ENCODE measurements at regions not wholly inside any gene's neighbourhood (a gene's known extent, or its start where the extent isn't known, plus 50 kb on each side); places are given as distances from the start of the nearest gene placed in this dataset.

- Histone ChIP-seq H3K4me1 (no peaks in the 10 kb centered on the region), H3K9me3 (no peaks in the 10 kb centered on the region), H3K27me3 (no peaks in the 10 kb centered on the region), H3K4me3 (no peak overlapping the region), H3K36me3 (no peaks in the 10 kb centered on the region), H3K27ac (no peak overlapping the region)
- TF ChIP-seq CTCF (IDR thresholded peaks at IDR 0.05) (no peak), POLR2A (IDR thresholded peaks at IDR 0.05) (no peak), POLR2AphosphoS5 (IDR thresholded peaks at IDR 0.05) (no peak), EP300 (IDR thresholded peaks at IDR 0.05) (no peak)
- DNase-seq = no peak
- ATAC-seq (ENCODE audit: low FRiP score in 2 of 2) = no peak
These were observed 305.4 kb downstream of the PRDM5 start for GRCh38 chr4:120617171-120617570.

GRCh38 chr4:120616041-120616440 is 306.5 kb downstream of the PRDM5 start:
- Histone ChIP-seq H3K36me3 (no peaks in the 10 kb centered on the region), H3K9me3 (no peaks in the 10 kb centered on the region), H3K4me1 (no peaks in the 10 kb centered on the region), H3K27me3 (no peaks in the 10 kb centered on the region), H3K27ac (no peak overlapping the region), H3K4me3 (no peak overlapping the region)
- TF ChIP-seq POLR2A (IDR thresholded peaks at IDR 0.05) (no peak), CTCF (IDR thresholded peaks at IDR 0.05) (no peak), POLR2AphosphoS5 (IDR thresholded peaks at IDR 0.05) (no peak), EP300 (IDR thresholded peaks at IDR 0.05) (no peak)
- ATAC-seq (ENCODE audit: low FRiP score in 2 of 2) (no peak), DNase-seq (no peak)
- whole genome bisulfite sequencing, 2 donors = 88 to 95% methylated on average over 1 of the region's 1 CpG

GRCh38 chr4:120613778-120614177 is 308.7 kb downstream of the PRDM5 start:
- Histone ChIP-seq H3K27me3 (no peaks in the 10 kb centered on the region), H3K27ac (no peak overlapping the region), H3K4me3 (no peak overlapping the region), H3K4me1 (no peaks in the 10 kb centered on the region), H3K36me3 (no peaks in the 10 kb centered on the region), H3K9me3 (no peaks in the 10 kb centered on the region)
- no peak for DNase-seq
- TF ChIP-seq CTCF (IDR thresholded peaks at IDR 0.05) = no peak
- TF ChIP-seq EP300 (IDR thresholded peaks at IDR 0.05) = no peak
- no peak for TF ChIP-seq POLR2A (IDR thresholded peaks at IDR 0.05)
- TF ChIP-seq POLR2AphosphoS5 (IDR thresholded peaks at IDR 0.05) = no peak
- ATAC-seq (ENCODE audit: low FRiP score in 2 of 2) = no peak
- 95 to 100% methylated on average over 1 of the region's 1 CpG for whole genome bisulfite sequencing, 2 donors

- Histone ChIP-seq H3K27me3 (no peaks in the 10 kb centered on the region), H3K27ac (no peak overlapping the region), H3K9me3 (no peaks in the 10 kb centered on the region), H3K36me3 (no peaks in the 10 kb centered on the region), H3K4me1 (no peaks in the 10 kb centered on the region), H3K4me3 (no peak overlapping the region)
- no peak for TF ChIP-seq EP300 (IDR thresholded peaks at IDR 0.05)
- no peak for TF ChIP-seq POLR2AphosphoS5 (IDR thresholded peaks at IDR 0.05)
- TF ChIP-seq POLR2A (IDR thresholded peaks at IDR 0.05) = no peak
- no peak for TF ChIP-seq CTCF (IDR thresholded peaks at IDR 0.05)
- 55 to 71% methylated on average over 1 of the region's 1 CpG for WGBS, 2 donors
- ATAC-seq (ENCODE audit: low FRiP score in 2 of 2) (no peak), DNase-seq (no peak)
These were observed 311.4 kb downstream of the PRDM5 start for GRCh38 chr4:120611092-120611491.

GRCh38 chr4:120591038-120591437 is 331.5 kb downstream of the PRDM5 start:
- no peak for TF ChIP-seq POLR2A (IDR thresholded peaks at IDR 0.05)
- whole genome bisulfite sequencing, 2 donors = 56 to 65% methylated on average over 2 of the region's 2 CpGs
- no peaks in the 10 kb centered on the region for H3K9me3 ChIP-seq
- no peak overlapping the region for H3K4me3 ChIP-seq
- no peak overlapping the region for H3K27ac ChIP-seq
- ATAC-seq (ENCODE audit: low FRiP score in 2 of 2) (no peak), DNase-seq (no peak)
- no peaks in the 10 kb centered on the region for H3K27me3 ChIP-seq
- no peaks in the 10 kb centered on the region for H3K36me3 ChIP-seq
- H3K4me1 ChIP-seq = no peaks in the 10 kb centered on the region
